ENCODE measurements at regions not wholly inside any gene's neighbourhood (a gene's known extent, or its start where the extent isn't known, plus 50 kb on each side); places are given as distances from the start of the nearest gene placed in this dataset.
"Not testable (repeated sequence)": the region's sequence is repeated elsewhere in the genome, so short reads cannot be mapped to it uniquely, and the experiment has no call there.

DNA sequence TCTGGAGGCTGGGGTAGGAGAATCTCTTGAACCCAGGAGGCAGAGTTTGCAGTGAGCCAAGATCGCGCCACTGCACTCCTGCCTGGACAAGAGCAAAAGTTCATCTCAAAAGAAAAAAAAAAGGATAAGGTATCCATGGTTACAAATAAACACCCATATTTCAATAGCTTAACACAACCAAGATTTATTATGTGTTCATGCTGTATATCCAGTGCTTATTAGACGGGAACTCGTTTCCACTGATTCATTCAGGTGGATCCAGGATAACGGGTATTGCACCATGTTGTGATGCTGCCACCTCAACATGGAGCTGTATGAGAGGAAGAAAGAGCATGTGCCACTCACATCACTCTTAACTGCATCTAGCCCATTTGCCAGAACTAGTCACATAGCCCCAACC is 69.1 kb upstream of the HIVEP1 start:
- Histone ChIP-seq H3K4me3 (ENCODE audit: low read depth, low read length) (no peak overlapping the region), H3K27ac (ENCODE audit: low read depth, low read length) (no peak overlapping the region), H3K9me3 (ENCODE audit: control insufficient read depth, insufficient read depth, low read length) (no peaks in the 10 kb centered on the region), H3K4me1 (ENCODE audit: control insufficient read depth, insufficient read depth, low read length) (peaks cover 4% of the 10 kb centered on the region), H3K36me3 (ENCODE audit: control insufficient read depth, insufficient read depth, low read length) (no peaks in the 10 kb centered on the region), H3K27me3 (ENCODE audit: control insufficient read depth, insufficient read depth, low read length) (no peaks in the 10 kb centered on the region)
- no peak for DNase-seq (ENCODE audit: low read depth in 4 of 6, low spot score in 6 of 6)
- no CpG with 5 or more reads among the region's 5 CpGs for WGBS (ENCODE audit: insufficient coverage)

DNA sequence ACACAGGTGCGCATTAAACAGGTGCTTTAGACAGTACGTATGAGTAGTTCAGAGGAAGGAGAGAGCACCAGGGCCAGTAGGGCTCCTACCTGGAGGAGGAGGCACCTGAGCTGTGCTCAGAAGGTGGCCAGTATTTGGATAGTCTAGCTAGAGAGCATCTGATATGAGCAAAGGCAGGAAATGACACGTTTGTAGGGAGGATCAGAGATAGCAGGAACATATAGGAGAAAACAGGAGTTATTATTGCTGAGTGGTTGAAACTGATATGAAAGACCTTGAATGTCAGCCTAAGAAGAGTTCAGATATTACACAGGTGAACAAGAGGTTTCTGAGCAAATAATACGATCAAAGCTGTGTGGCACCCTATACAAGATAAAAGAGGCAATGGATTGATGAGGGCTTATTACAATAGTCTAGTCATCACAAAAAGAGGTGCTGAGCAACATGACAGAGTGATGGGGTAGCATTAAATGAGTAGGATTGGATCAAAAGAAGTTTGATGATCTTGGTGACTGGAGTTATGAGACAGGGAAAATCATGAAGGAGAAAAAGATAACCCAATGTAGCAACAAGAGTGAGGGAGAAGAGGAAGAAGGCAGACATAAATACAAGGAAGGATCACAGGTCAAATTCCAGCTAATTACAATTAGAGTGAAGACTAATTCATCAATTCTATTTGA is 69.8 kb upstream of the HIVEP1 start:
- 90% methylated on average over 4 of the region's 4 CpGs for WGBS (ENCODE audit: insufficient coverage)
- Histone ChIP-seq H3K4me1 (ENCODE audit: control insufficient read depth, insufficient read depth, low read length) (peaks cover 4% of the 10 kb centered on the region), H3K9me3 (ENCODE audit: control insufficient read depth, insufficient read depth, low read length) (no peaks in the 10 kb centered on the region), H3K36me3 (ENCODE audit: control insufficient read depth, insufficient read depth, low read length) (no peaks in the 10 kb centered on the region), H3K27ac (ENCODE audit: low read depth, low read length) (no peak overlapping the region), H3K4me3 (ENCODE audit: low read depth, low read length) (no peak overlapping the region), H3K27me3 (ENCODE audit: control insufficient read depth, insufficient read depth, low read length) (no peaks in the 10 kb centered on the region)
- no peak for DNase-seq (ENCODE audit: low read depth in 4 of 6, low spot score in 6 of 6)

DNA sequence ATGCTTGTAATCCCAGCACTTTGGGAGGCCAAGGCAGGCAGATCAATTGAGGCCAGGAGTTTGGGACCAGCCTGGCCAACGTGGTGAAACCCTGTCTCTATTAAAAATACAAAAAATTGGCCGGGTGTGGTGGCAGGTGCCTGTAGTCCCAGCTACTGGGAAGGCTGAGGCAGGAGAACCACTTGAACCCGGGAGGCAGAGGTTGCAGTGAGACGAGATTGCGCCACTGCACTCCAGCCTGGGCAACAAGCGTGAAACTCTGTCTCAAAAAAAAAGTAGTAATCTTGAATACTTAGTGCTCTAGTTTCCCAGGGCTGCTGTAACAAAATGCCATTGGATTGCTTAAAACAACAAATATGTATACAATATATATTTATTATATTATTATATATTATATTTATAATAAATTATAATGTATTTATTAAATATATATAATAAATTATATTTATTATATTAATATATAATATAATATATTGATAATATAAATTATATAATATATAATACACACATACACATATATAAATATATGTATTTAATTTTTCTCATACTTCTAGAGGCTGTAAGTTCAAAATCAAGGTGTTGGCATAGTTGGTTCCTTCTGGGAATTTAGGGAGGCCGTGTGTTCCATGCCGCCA is 71.5 kb upstream of the HIVEP1 start:
- WGBS (ENCODE audit: insufficient coverage) = 89% methylated on average over 5 of the region's 8 CpGs
- not testable (repeated sequence) for H3K27me3 ChIP-seq (ENCODE audit: control insufficient read depth, insufficient read depth, low read length); DNase-seq (ENCODE audit: low read depth in 4 of 6, low spot score in 6 of 6); H3K9me3 ChIP-seq (ENCODE audit: control insufficient read depth, insufficient read depth, low read length); H3K36me3 ChIP-seq (ENCODE audit: control insufficient read depth, insufficient read depth, low read length); H3K27ac ChIP-seq (ENCODE audit: low read depth, low read length); H3K4me1 ChIP-seq (ENCODE audit: control insufficient read depth, insufficient read depth, low read length); H3K4me3 ChIP-seq (ENCODE audit: low read depth, low read length)

DNA sequence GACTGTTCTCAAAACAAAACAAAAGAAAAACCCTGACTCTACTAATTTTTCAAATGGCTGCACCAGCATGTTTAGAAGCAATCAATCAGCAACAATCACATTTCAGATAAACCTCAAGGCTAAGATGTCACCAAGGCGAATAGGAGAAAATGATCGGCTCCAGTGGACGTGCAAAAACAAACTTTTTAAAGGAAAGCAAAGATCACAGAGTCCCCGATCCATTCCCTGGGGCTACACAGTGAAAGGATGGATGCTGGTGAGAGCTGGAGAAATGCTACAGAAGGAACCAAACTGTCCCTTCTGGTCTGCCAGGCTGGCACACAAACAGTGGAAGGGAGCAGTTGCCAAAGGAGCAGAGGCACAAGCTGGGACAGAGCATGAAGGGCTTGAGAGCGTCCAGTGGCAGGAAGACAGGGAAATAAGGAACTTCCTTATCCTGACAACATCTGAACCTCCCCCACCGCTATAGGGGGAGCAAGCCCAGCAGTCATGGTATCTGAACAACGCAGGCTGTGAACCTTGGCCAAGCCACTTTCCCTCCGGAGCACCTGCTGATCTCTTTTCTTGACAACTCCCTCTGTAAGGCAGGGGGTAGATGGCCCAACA is 73.7 kb upstream of the HIVEP1 start:
- Histone ChIP-seq H3K27me3 (ENCODE audit: control insufficient read depth, insufficient read depth, low read length) (no peaks in the 10 kb centered on the region), H3K4me1 (ENCODE audit: control insufficient read depth, insufficient read depth, low read length) (peaks cover 4% of the 10 kb centered on the region), H3K4me3 (ENCODE audit: low read depth, low read length) (no peak overlapping the region), H3K27ac (ENCODE audit: low read depth, low read length) (no peak overlapping the region), H3K36me3 (ENCODE audit: control insufficient read depth, insufficient read depth, low read length) (no peaks in the 10 kb centered on the region), H3K9me3 (ENCODE audit: control insufficient read depth, insufficient read depth, low read length) (peaks cover 1% of the 10 kb centered on the region)
- peak in 3 of 6 donors; percentile 4 to 46 (median 33) for DNase-seq (ENCODE audit: low read depth in 4 of 6, low spot score in 6 of 6)
- WGBS (ENCODE audit: insufficient coverage) = 34% methylated on average over 7 of the region's 8 CpGs

DNA sequence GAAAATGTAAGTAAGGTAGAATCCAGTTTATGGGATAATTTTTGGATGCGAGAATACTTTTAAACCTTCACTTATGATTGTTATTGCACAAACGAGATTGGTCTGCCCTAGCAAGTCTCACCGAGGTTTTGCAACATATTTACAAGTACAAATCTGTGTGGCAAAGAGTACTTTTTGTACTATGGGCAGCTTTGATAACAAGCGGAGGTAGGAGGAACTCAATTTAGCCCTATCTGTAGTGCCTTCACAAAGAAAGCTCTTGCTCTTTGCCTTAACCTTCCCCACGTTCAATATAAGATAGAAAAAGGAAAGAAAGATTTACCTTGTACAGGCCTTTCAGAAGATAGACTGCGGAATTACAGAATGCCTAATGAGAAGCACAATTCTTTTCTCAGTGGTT is 77.5 kb upstream of the HIVEP1 start:
- no CpG with 5 or more reads among the region's 6 CpGs for WGBS (ENCODE audit: insufficient coverage)
- DNase-seq (ENCODE audit: low read depth in 4 of 6, low spot score in 6 of 6) = no peak
- H3K4me1 ChIP-seq (ENCODE audit: control insufficient read depth, insufficient read depth, low read length) = peaks cover 4% of the 10 kb centered on the region

DNA sequence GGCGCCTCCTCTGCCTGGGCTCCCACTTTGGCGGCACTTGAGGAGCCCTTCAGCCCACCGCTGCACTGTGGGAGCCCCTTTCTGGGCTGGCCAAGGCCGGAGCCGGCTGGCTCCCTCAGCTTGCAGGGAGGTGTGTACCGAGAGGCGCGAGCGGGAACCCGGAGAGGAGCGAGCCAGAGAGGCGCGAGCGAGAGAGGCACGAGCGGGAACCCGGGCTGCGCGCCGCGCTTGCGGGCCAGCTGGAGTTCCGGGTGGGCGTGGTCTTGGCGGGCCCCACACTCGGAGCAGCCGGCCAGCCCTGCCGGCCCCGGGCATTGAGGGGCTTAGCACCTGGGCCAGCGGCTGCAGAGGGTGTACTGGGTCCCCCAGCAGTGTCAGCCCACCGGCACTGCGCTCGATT is 79.2 kb upstream of the HIVEP1 start:
- H3K27ac ChIP-seq (ENCODE audit: low read depth, low read length); H3K36me3 ChIP-seq (ENCODE audit: control insufficient read depth, insufficient read depth, low read length); H3K4me3 ChIP-seq (ENCODE audit: low read depth, low read length); H3K9me3 ChIP-seq (ENCODE audit: control insufficient read depth, insufficient read depth, low read length); H3K27me3 ChIP-seq (ENCODE audit: control insufficient read depth, insufficient read depth, low read length); DNase-seq (ENCODE audit: low read depth in 4 of 6, low spot score in 6 of 6); H3K4me1 ChIP-seq (ENCODE audit: control insufficient read depth, insufficient read depth, low read length): not testable (repeated sequence)
- WGBS (ENCODE audit: insufficient coverage) = 93% methylated on average over 33 of the region's 33 CpGs

More for the DNA sequence above, 77.5 kb upstream of the HIVEP1 start:
- no peak overlapping the region for H3K27ac ChIP-seq (ENCODE audit: low read depth, low read length)
- no peaks in the 10 kb centered on the region for H3K36me3 ChIP-seq (ENCODE audit: control insufficient read depth, insufficient read depth, low read length)
- H3K4me3 ChIP-seq (ENCODE audit: low read depth, low read length) = no peak overlapping the region
- no peaks in the 10 kb centered on the region for H3K27me3 ChIP-seq (ENCODE audit: control insufficient read depth, insufficient read depth, low read length)
- H3K9me3 ChIP-seq (ENCODE audit: control insufficient read depth, insufficient read depth, low read length) = peaks cover 1% of the 10 kb centered on the region

- no peaks in the 10 kb centered on the region for H3K4me1 ChIP-seq (ENCODE audit: control insufficient read depth, insufficient read depth, low read length)
- H3K27me3 ChIP-seq (ENCODE audit: control insufficient read depth, insufficient read depth, low read length) = no peaks in the 10 kb centered on the region
- peaks cover 1% of the 10 kb centered on the region for H3K9me3 ChIP-seq (ENCODE audit: control insufficient read depth, insufficient read depth, low read length)
- no peak overlapping the region for H3K27ac ChIP-seq (ENCODE audit: low read depth, low read length)
- H3K36me3 ChIP-seq (ENCODE audit: control insufficient read depth, insufficient read depth, low read length) = no peaks in the 10 kb centered on the region
- WGBS (ENCODE audit: insufficient coverage) = 96% methylated on average over 7 of the region's 10 CpGs
- H3K4me3 ChIP-seq (ENCODE audit: low read depth, low read length) = no peak overlapping the region
- no peak for DNase-seq (ENCODE audit: low read depth in 4 of 6, low spot score in 6 of 6)
Observed at GRCh38 chr6:11931296-11932035, 80.6 kb upstream of the HIVEP1 start.

DNA sequence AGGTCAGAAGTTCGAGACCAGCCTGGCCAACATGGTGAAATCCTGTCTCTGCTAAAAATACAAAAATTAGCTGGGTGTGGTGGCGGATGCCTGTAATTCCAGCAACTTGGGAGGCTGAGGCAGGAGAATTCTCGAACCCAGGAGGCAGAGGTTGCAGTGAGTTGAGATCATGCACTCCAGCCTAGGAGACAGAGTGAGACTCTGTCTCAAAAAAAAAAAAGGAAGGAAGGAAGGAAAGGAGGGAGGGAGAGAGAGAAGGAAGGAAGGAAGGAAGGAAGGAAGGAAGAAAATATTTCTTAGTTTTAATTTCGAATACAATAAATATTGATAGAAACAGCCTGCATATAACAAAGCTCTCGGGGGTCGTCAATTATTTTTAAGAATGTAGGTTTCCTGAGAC is 81.3 kb upstream of the HIVEP1 start:
- WGBS (ENCODE audit: insufficient coverage) = 94% methylated on average over 3 of the region's 6 CpGs
- H3K4me1 ChIP-seq (ENCODE audit: control insufficient read depth, insufficient read depth, low read length); H3K4me3 ChIP-seq (ENCODE audit: low read depth, low read length); H3K36me3 ChIP-seq (ENCODE audit: control insufficient read depth, insufficient read depth, low read length); DNase-seq (ENCODE audit: low read depth in 4 of 6, low spot score in 6 of 6); H3K27ac ChIP-seq (ENCODE audit: low read depth, low read length); H3K27me3 ChIP-seq (ENCODE audit: control insufficient read depth, insufficient read depth, low read length); H3K9me3 ChIP-seq (ENCODE audit: control insufficient read depth, insufficient read depth, low read length): not testable (repeated sequence)

- Histone ChIP-seq H3K4me1 (ENCODE audit: control insufficient read depth, insufficient read depth, low read length) (no peaks in the 10 kb centered on the region), H3K27me3 (ENCODE audit: control insufficient read depth, insufficient read depth, low read length) (no peaks in the 10 kb centered on the region), H3K9me3 (ENCODE audit: control insufficient read depth, insufficient read depth, low read length) (no peaks in the 10 kb centered on the region), H3K4me3 (ENCODE audit: low read depth, low read length) (no peak overlapping the region), H3K36me3 (ENCODE audit: control insufficient read depth, insufficient read depth, low read length) (no peaks in the 10 kb centered on the region), H3K27ac (ENCODE audit: low read depth, low read length) (no peak overlapping the region)
- WGBS (ENCODE audit: insufficient coverage) = no CpG with 5 or more reads among the region's 2 CpGs
- DNase-seq (ENCODE audit: low read depth in 4 of 6, low spot score in 6 of 6) = no peak
Observed at GRCh38 chr6:11930240-11930639, 81.9 kb upstream of the HIVEP1 start.

Measured in spinal cord (tissue), 9 donors.